ENCODE measurements at regions not wholly inside any gene's neighbourhood (a gene's known extent, or its start where the extent isn't known, plus 50 kb on each side); places are given as distances from the start of the nearest gene placed in this dataset.

DNA sequence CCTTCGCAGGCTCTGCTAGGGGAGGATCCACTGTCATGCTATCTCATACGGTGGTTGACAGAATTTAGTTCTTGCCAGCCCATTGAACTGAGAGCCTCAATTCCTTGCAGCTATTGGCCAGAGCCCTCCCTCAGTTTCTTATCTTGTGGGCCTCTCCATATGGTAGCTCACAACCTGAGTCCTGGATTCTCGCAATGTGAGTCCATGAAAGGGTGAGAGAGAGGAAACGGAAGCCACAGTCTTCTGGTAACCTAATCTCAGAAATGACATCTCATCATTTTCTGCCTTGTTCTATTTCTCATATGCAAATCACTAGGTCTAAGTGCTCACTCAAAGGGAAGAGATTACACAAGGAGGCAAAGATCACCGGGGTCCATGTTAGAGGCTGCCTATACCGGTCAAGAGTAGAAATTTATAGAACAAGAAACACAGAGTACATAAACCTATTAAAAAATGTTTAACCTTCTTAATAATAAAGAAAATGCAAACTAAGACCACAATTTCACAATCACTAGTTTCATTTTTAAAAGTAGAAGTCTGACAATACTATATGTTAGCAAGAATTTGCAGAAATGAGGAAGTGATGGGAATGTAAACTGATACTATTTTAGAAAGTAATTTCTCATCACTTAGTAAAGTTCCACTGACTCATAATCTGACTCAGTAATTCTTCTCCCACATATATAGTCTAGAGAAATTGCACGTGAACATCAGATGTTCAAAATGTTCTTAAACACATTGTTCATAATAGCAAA, 378.4 kb upstream of the AGTR1 start:
- DNase-seq (ENCODE audit: low read depth), result peak; percentile 84
- no peak overlapping the region; the same call in 1 of the 2 replicates for H3K4me3 ChIP-seq (ENCODE audit: low read depth, low read length)
- no peak for TF ChIP-seq CTCF (IDR thresholded peaks at IDR 0.05; ENCODE audit: low read depth, low read length, missing control alignments)

GRCh38 chr3:148319960-148320359, 377.7 kb upstream of the AGTR1 start:
- TF ChIP-seq CTCF (IDR thresholded peaks at IDR 0.05; ENCODE audit: low read depth, low read length, missing control alignments), result no peak
- no peak for DNase-seq (ENCODE audit: low read depth)
- H3K4me3 ChIP-seq (ENCODE audit: low read depth, low read length), result no peak overlapping the region

DNA sequence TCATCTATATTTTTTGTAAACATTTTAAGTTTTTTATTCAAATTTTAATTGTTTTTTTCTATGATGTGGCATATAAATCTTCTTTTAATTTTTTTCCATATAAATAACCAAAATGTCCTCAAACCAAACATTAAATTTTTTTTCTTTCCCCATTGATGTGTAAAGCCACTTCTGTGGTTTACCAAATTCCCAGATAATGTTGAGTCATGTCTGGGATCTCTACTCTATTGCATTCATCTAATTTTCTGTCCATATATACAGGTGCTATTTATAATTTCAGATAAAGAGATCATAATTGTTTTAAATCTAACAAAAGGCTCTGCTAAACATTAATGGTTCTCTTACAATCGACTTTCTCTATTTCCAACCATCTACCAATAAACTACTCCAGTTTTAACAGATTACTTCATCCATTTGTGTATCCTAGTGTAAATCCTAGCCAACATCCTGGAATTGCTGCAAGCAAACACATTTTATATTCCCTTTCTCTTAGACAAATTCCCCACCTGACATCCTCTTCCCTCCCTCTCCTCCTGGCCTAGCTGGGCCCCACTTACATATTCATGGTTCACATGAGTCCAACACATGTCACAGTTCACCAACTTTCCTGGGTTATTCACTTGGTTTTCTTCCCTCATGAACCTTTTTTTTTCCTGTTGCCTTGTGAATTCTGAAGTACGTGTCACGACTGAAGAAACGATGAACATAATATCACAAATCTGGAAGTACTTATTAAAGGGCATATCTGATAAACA, 368.0 kb upstream of the AGTR1 start:
- TF ChIP-seq CTCF (IDR thresholded peaks at IDR 0.05; ENCODE audit: low read depth, low read length, missing control alignments), result no peak
- DNase-seq (ENCODE audit: low read depth), result no peak
- H3K4me3 ChIP-seq (ENCODE audit: low read depth, low read length), result no peak overlapping the region

- no peak for TF ChIP-seq CTCF (IDR thresholded peaks at IDR 0.05; ENCODE audit: low read depth, low read length, missing control alignments)
- no peak for DNase-seq (ENCODE audit: low read depth)
Observed at GRCh38 chr3:148330542-148330941, 367.2 kb upstream of the AGTR1 start.

GRCh38 chr3:148331081-148331846, 366.4 kb upstream of the AGTR1 start:
- no peak for TF ChIP-seq CTCF (IDR thresholded peaks at IDR 0.05; ENCODE audit: low read depth, low read length, missing control alignments)
- no peak for DNase-seq (ENCODE audit: low read depth)
- no peak overlapping the region for H3K4me3 ChIP-seq (ENCODE audit: low read depth, low read length)

More at GRCh38 chr3:148330542-148330941, 367.2 kb upstream of the AGTR1 start:
- H3K4me3 ChIP-seq (ENCODE audit: low read depth, low read length), result no peak overlapping the region

- DNase-seq (ENCODE audit: low read depth), result no peak
- no peak overlapping the region for H3K4me3 ChIP-seq (ENCODE audit: low read depth, low read length)
- TF ChIP-seq CTCF (IDR thresholded peaks at IDR 0.05; ENCODE audit: low read depth, low read length, missing control alignments), result no peak
Observed at GRCh38 chr3:148332509-148332908, 365.2 kb upstream of the AGTR1 start.

Data from GM12864 (cell line).